A549 (cell line): ENCODE measurements at regions not wholly inside any gene's neighbourhood (a gene's known extent, or its start where the extent isn't known, plus 50 kb on each side); places are given as distances from the start of the nearest gene placed in this dataset.

Experiments
- BCL3 ChIP-seq: fragments of >200 bp; sonication (Bioruptor Twin); formaldehyde crosslinking; IDR thresholded peaks from 3 replicates; pipeline ENCODE4 v1.6.1; 2016
- BHLHE40 ChIP-seq: IDR thresholded peaks from 2 replicates; pipeline ENCODE4 v1.6.1; 2012; ENCODE audit warnings: low read depth, low read length, inconsistent platforms
- CHD2 ChIP-seq: fragments of 150-350 bp; IDR thresholded peaks from 2 replicates; pipeline ENCODE4 v1.6.1; 2014; ENCODE audit warnings: low read length; ENCODE audit not compliant: partially characterized antibody
- CTCF ChIP-seq: fragments of >200 bp; sonication (Bioruptor Twin); formaldehyde crosslinking; IDR thresholded peaks from 3 replicates; pipeline ENCODE4 v1.5.1; 2016
- JUN ChIP-seq, 2 experiments: fragments of >200 bp; sonication (Bioruptor Twin); formaldehyde crosslinking; IDR thresholded peaks; 2 replicates in 1 of 2; 3 replicates in 1 of 2; pipeline ENCODE4 v1.6.1; 2016 to 2017
- MYC ChIP-seq: IDR thresholded peaks from 2 replicates; pipeline ENCODE4 v1.6.1; 2012; ENCODE audit warnings: mild to moderate bottlenecking, inconsistent platforms, low read length, improper control_type of control experiment, borderline replicate concordance
- NFE2L2 ChIP-seq: fragments of 150-350 bp; conservative IDR thresholded peaks from 2 replicates; pipeline ENCODE4 v1.6.1; 2014; ENCODE audit warnings: low read length
- NR3C1 ChIP-seq: fragments of >200 bp; sonication (Bioruptor Twin); formaldehyde crosslinking; IDR thresholded peaks from 3 replicates; pipeline ENCODE4 v1.6.1; 2017
- POLR2A ChIP-seq: IDR thresholded peaks from 2 replicates; pipeline ENCODE4 v1.6.1; 2012; ENCODE audit warnings: mild to moderate bottlenecking, low read length
- POLR2AphosphoS2 ChIP-seq: conservative IDR thresholded peaks from 2 replicates; pipeline ENCODE4 v1.6.1; 2012; ENCODE audit warnings: low read length, improper control_type of control experiment, inconsistent platforms
- RFX5 ChIP-seq: fragments of 450-650 bp; IDR thresholded peaks from 2 replicates; pipeline ENCODE4 v1.7.1; 2014; ENCODE audit warnings: antibody characterized with exemption, mild to moderate bottlenecking, moderate library complexity
- SMC3 ChIP-seq: fragments of >200 bp; sonication (Bioruptor Twin); formaldehyde crosslinking; IDR thresholded peaks from 3 replicates; pipeline ENCODE4 v1.6.1; 2018; ENCODE audit warnings: inconsistent platforms
- TF ChIP-seq, protein P1 (sequence below): fragments of 450-650 bp; IDR thresholded peaks from 2 replicates; pipeline ENCODE4 v1.6.1; 2014; ENCODE audit warnings: antibody characterized with exemption
- TF ChIP-seq, protein P2 (sequence below): fragments of 250-450 bp; sonication (Bioruptor Pico); IDR thresholded peaks from 2 replicates; pipeline ENCODE4 v1.5.0; 2021; ENCODE audit warnings: mild to moderate bottlenecking, moderate library complexity, borderline replicate concordance

DNA sequence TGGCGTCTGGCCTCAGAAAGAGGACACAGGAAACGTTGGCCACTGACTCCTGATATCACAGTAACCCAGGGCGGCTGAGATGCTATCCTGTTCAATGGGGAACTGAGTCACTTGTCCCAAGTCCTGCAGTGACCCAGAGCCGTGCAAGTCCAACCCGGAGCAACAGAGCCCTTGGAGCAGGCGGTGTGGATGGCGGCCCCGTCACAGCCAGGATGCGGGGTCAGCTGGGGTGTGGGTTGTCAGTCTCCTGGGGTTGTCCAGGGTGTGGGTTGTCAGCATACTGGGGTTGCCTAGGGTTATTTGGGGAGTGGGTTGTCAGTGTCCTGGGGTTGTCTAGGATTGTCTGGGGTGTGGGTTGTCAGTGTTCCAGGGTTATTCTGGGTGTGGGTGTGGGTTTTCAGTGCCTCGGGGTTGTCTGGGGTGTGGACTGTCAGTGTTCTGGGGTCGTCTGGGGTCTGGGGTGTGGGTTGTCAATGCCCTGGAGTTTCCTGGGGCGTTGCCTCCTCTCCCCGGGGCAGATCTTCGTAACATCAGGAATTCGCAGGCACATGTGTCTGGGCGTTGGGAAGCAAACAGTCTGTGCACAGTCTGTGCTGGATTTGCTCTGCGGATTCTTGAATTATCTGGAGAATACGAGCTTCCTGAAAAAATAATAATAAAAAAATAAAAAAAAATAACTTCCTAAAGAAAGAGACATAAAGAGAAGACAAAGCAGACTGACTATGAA lies 257.5 kb downstream of the PARP8 start:
- TF ChIP-seq CTCF (no peak), MYC (no peak), RFX5 (no peak), JUN (IDR thresholded peaks at IDR 0.05) (no peak), BCL3 (no peak), BHLHE40 (no peak), NR3C1 (no peak), NFE2L2 (no peak), CHD2 (no peak), SMC3 (no peak), POLR2AphosphoS2 (no peak), POLR2A (no peak)
- TF ChIP-seq, protein P1, sequence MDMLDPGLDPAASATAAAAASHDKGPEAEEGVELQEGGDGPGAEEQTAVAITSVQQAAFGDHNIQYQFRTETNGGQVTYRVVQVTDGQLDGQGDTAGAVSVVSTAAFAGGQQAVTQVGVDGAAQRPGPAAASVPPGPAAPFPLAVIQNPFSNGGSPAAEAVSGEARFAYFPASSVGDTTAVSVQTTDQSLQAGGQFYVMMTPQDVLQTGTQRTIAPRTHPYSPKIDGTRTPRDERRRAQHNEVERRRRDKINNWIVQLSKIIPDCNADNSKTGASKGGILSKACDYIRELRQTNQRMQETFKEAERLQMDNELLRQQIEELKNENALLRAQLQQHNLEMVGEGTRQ = no peak
- TF ChIP-seq, protein P2, sequence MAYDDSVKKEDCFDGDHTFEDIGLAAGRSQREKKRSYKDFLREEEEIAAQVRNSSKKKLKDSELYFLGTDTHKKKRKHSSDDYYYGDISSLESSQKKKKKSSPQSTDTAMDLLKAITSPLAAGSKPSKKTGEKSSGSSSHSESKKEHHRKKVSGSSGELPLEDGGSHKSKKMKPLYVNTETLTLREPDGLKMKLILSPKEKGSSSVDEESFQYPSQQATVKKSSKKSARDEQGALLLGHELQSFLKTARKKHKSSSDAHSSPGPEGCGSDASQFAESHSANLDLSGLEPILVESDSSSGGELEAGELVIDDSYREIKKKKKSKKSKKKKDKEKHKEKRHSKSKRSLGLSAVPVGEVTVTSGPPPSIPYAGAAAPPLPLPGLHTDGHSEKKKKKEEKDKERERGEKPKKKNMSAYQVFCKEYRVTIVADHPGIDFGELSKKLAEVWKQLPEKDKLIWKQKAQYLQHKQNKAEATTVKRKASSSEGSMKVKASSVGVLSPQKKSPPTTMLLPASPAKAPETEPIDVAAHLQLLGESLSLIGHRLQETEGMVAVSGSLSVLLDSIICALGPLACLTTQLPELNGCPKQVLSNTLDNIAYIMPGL (CRISPR knock-in tag) = no peak
